ENCODE measurements at regions not wholly inside any gene's neighbourhood (a gene's known extent, or its start where the extent isn't known, plus 50 kb on each side); places are given as distances from the start of the nearest gene placed in this dataset.

- intact Hi-C loops (cut with DNase I; ENCODE audit: low total_unique reads), result no loop called here
- Histone ChIP-seq H3K36me3 (no peaks in the 10 kb centered on the region), H3K4me1 (no peaks in the 10 kb centered on the region), H3K4me3 (no peak overlapping the region), H3K9me3 (no peaks in the 10 kb centered on the region), H3K27ac (no peak overlapping the region), H3K27me3 (no peaks in the 10 kb centered on the region)
- no peak for TF ChIP-seq POLR2A (IDR thresholded peaks at IDR 0.05)
- TF ChIP-seq, protein P1, sequence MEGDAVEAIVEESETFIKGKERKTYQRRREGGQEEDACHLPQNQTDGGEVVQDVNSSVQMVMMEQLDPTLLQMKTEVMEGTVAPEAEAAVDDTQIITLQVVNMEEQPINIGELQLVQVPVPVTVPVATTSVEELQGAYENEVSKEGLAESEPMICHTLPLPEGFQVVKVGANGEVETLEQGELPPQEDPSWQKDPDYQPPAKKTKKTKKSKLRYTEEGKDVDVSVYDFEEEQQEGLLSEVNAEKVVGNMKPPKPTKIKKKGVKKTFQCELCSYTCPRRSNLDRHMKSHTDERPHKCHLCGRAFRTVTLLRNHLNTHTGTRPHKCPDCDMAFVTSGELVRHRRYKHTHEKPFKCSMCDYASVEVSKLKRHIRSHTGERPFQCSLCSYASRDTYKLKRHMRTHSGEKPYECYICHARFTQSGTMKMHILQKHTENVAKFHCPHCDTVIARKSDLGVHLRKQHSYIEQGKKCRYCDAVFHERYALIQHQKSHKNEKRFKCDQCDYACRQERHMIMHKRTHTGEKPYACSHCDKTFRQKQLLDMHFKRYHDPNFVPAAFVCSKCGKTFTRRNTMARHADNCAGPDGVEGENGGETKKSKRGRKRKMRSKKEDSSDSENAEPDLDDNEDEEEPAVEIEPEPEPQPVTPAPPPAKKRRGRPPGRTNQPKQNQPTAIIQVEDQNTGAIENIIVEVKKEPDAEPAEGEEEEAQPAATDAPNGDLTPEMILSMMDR (IDR thresholded peaks at IDR 0.05 in 4 of 5, conservative IDR thresholded peaks at IDR 0.05 in 1 of 5), result no peak
- DNase-seq, result no peak
- ATAC-seq, result no peak
- in situ Hi-C loops (cut with MboI; ENCODE audit: low sequenced_read_pairs in 4 of 4), result no loop called here
These were observed 296.3 kb upstream of the SEMA3D start for GRCh38 chr7:85483177-85483576.

DNA sequence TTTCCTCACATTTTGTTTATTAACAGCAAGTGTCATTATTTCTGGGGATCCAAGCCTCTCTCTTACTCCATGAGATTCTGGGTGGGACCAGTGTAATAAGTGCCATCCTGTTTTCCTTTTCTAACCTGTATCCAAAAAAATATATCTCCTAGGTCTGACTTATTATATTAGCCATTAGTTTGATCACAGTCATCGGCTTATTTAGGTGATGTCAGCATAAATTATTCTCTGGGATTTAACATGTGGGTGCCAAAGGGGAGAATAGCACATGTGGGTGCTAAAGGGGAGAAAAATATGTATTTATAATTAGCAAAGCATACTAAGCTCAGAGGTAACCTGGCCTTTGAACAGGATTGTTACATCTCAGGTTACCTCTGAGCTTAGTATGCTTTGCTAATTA is 293.8 kb upstream of the SEMA3D start:
- intact Hi-C loops (cut with DNase I; ENCODE audit: low total_unique reads) (no loop called here), in situ Hi-C loops (cut with MboI; ENCODE audit: low sequenced_read_pairs in 4 of 4) (no loop called here)
- ATAC-seq (no peak), DNase-seq (no peak)
- H3K4me1 ChIP-seq, result no peaks in the 10 kb centered on the region
- no peak overlapping the region for H3K27ac ChIP-seq
- H3K27me3 ChIP-seq, result no peaks in the 10 kb centered on the region
- H3K36me3 ChIP-seq, result no peaks in the 10 kb centered on the region
- H3K4me3 ChIP-seq, result no peak overlapping the region
- TF ChIP-seq, protein P1 (IDR thresholded peaks at IDR 0.05 in 4 of 5, conservative IDR thresholded peaks at IDR 0.05 in 1 of 5), result no peak
- H3K9me3 ChIP-seq, result no peaks in the 10 kb centered on the region

DNA sequence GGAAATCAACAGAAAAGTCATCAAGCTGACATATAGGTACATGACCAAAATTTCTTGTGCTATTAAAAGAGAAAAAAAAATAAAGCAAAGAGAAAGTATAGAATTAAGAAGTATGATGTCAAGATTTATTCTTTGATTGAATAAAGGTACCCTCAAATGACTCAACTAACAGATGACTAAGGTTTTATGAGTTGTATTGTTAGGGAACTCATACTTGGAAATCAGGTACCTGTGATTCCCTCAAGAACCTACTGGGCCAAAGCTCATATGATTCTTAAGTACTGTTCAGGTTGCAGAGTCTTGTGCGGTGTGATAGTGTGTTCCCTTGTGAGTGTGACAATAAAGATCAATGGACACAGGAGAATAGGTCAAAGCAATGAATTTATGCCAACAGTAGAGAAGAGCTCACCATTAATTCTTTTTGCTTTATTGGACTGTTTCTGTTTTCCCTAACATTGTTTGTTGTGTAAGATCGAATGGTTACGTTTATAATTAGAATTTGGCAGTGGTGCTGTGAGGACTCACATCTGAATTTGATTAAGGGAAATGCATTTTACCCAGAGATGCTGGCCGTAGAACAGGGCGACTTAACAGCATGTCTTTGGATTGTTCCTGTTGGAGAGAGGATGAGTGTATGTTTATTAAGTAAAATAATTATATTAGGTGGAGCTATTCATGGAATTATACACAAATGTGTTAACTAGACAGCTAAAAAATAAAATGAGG is 293.2 kb upstream of the SEMA3D start:
- ATAC-seq (no peak), DNase-seq (no peak)
- H3K36me3 ChIP-seq, result no peaks in the 10 kb centered on the region
- in situ Hi-C loops (cut with MboI; ENCODE audit: low sequenced_read_pairs in 4 of 4), result no loop called here
- no peak overlapping the region for H3K4me3 ChIP-seq
- no peaks in the 10 kb centered on the region for H3K9me3 ChIP-seq
- no peak overlapping the region for H3K27ac ChIP-seq
- TF ChIP-seq, protein P1 (IDR thresholded peaks at IDR 0.05 in 4 of 5, conservative IDR thresholded peaks at IDR 0.05 in 1 of 5), result no peak
- no peak for TF ChIP-seq POLR2A (IDR thresholded peaks at IDR 0.05)
- H3K4me1 ChIP-seq, result no peaks in the 10 kb centered on the region
- no peaks in the 10 kb centered on the region for H3K27me3 ChIP-seq
- intact Hi-C loops (cut with DNase I; ENCODE audit: low total_unique reads), result no loop called here

GRCh38 chr7:85478530-85478929 is 291.7 kb upstream of the SEMA3D start:
- TF ChIP-seq, protein P1 (IDR thresholded peaks at IDR 0.05 in 4 of 5, conservative IDR thresholded peaks at IDR 0.05 in 1 of 5), result no peak
- TF ChIP-seq POLR2A (IDR thresholded peaks at IDR 0.05), result no peak
- DNase-seq (no peak), ATAC-seq (no peak)
- Histone ChIP-seq H3K27ac (no peak overlapping the region), H3K27me3 (no peaks in the 10 kb centered on the region), H3K36me3 (no peaks in the 10 kb centered on the region), H3K4me3 (no peak overlapping the region), H3K9me3 (no peaks in the 10 kb centered on the region), H3K4me1 (no peaks in the 10 kb centered on the region)
- in situ Hi-C loops (cut with MboI; ENCODE audit: low sequenced_read_pairs in 4 of 4), result no loop called here
- intact Hi-C loops (cut with DNase I; ENCODE audit: low total_unique reads), result no loop called here

- H3K4me1 ChIP-seq, result no peaks in the 10 kb centered on the region
- no peak for ATAC-seq
- H3K27me3 ChIP-seq, result no peaks in the 10 kb centered on the region
- H3K36me3 ChIP-seq, result no peaks in the 10 kb centered on the region
- TF ChIP-seq, protein P1 (IDR thresholded peaks at IDR 0.05 in 4 of 5, conservative IDR thresholded peaks at IDR 0.05 in 1 of 5), result no peak
- TF ChIP-seq POLR2A (IDR thresholded peaks at IDR 0.05), result no peak
- H3K9me3 ChIP-seq, result no peaks in the 10 kb centered on the region
- intact Hi-C loops (cut with DNase I; ENCODE audit: low total_unique reads), result no loop called here
- no peak for DNase-seq
- no peak overlapping the region for H3K4me3 ChIP-seq
- in situ Hi-C loops (cut with MboI; ENCODE audit: low sequenced_read_pairs in 4 of 4), result no loop called here
- no peak overlapping the region for H3K27ac ChIP-seq
These were observed 288.6 kb upstream of the SEMA3D start for GRCh38 chr7:85475476-85475875.
